IPS-15b (cell line): ENCODE measurements at regions not wholly inside any gene's neighbourhood (a gene's known extent, or its start where the extent isn't known, plus 50 kb on each side); places are given as distances from the start of the nearest gene placed in this dataset.

Source experiments
- H3K27me3 ChIP-seq: one replicate; pipeline ENCODE4 v1.6.1; 2013; ENCODE audit warnings: low read length; ENCODE audit not compliant: control insufficient read depth, insufficient read depth
- H3K36me3 ChIP-seq: one replicate; pipeline ENCODE4 v1.6.1; 2013; ENCODE audit warnings: low read length; ENCODE audit not compliant: control insufficient read depth, insufficient read depth
- H3K4me1 ChIP-seq: one replicate; pipeline ENCODE4 v1.6.1; 2013; ENCODE audit warnings: mild to moderate bottlenecking, low read length; ENCODE audit not compliant: control insufficient read depth, insufficient read depth
- H3K4me3 ChIP-seq: one replicate; pipeline ENCODE4 v1.5.1; 2013; ENCODE audit warnings: low read depth, low read length
- H3K9ac ChIP-seq: one replicate; pipeline ENCODE4 v1.6.1; 2013; ENCODE audit warnings: low read depth, mild to moderate bottlenecking, low read length
- H3K9me3 ChIP-seq: one replicate; pipeline ENCODE4 v1.6.1; 2013; ENCODE audit warnings: mild to moderate bottlenecking, low read length; ENCODE audit not compliant: control insufficient read depth, insufficient read depth

DNA sequence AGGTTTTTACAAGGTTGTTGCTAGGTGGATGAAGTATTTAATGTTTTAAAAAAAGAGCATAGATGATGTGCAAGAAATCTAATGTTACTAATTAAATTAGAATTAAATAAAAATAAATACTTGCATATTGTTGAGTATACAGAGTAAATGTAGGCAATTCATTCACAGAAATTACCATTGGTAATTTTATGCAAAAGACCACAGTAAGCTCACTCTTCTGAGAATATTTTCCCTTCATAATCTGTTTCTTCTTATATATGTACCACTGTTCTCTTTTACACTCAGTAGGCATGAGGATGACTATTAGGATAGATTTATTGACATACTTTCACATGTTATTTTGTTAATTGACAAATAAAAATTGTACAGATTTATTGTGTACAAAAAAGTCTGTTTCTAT is 681.2 kb upstream of the NECTIN3 start:
- Histone ChIP-seq H3K4me3 (no peak overlapping the region), H3K9me3 (no peaks in the 10 kb centered on the region), H3K27me3 (no peaks in the 10 kb centered on the region), H3K9ac (no peak overlapping the region), H3K36me3 (no peaks in the 10 kb centered on the region), H3K4me1 (peaks cover 10% of the 10 kb centered on the region)

GRCh38 chr3:110391042-110391441 is 680.6 kb upstream of the NECTIN3 start:
- no peak overlapping the region for H3K4me3 ChIP-seq

DNA sequence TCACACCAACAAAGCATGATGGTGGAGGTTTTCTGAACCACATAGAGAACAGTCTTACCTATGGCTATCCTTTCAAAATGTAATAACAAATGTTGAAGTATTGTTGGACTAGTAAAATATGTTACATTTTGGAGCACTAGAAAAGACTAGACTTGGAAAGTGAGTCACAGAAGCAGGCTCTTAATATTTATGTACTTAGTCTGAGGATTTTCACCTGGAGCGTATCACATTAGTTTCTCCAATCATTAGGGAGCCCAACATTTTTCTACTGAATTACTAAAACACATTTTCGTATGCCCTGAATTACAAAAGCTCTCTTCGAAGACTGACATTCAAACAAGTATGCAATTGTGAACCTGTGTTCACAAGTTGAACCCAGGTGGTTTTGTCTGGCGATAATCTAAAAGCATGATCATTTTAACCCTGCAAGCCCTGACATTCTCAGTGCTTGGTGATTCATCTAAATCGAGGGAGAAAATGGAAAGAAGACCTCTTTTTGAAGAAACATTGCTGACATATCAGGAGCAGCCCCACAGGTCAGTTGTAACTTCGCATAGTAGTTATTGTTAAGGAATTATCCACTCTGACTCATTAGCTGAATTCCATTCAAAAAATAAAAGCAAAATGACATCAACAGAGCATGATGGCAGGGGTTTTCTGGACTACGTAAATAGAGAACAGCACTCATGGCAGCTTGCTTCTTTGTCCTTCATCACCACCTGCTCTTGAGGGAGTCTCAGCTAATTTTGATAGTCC is 679.8 kb upstream of the NECTIN3 start:
- no peak overlapping the region for H3K9ac ChIP-seq
- H3K27me3 ChIP-seq = no peaks in the 10 kb centered on the region

More at GRCh38 chr3:110391042-110391441, 680.6 kb upstream of the NECTIN3 start:
- Histone ChIP-seq H3K4me1 (peaks cover 10% of the 10 kb centered on the region), H3K36me3 (no peaks in the 10 kb centered on the region), H3K9ac (no peak overlapping the region), H3K9me3 (no peaks in the 10 kb centered on the region), H3K27me3 (no peaks in the 10 kb centered on the region)

GRCh38 chr3:110393941-110394340 is 677.7 kb upstream of the NECTIN3 start:
- H3K4me1 ChIP-seq = peaks cover 10% of the 10 kb centered on the region
- no peaks in the 10 kb centered on the region for H3K9me3 ChIP-seq
- H3K27me3 ChIP-seq = no peaks in the 10 kb centered on the region
- no peaks in the 10 kb centered on the region for H3K36me3 ChIP-seq
- H3K4me3 ChIP-seq = no peak overlapping the region
- no peak overlapping the region for H3K9ac ChIP-seq

More for the DNA sequence above, 679.8 kb upstream of the NECTIN3 start:
- peaks cover 10% of the 10 kb centered on the region for H3K4me1 ChIP-seq
- no peaks in the 10 kb centered on the region for H3K9me3 ChIP-seq
- no peak overlapping the region for H3K4me3 ChIP-seq
- no peaks in the 10 kb centered on the region for H3K36me3 ChIP-seq

GRCh38 chr3:110397115-110397514 is 674.5 kb upstream of the NECTIN3 start:
- no peak overlapping the region for H3K4me3 ChIP-seq
- no peaks in the 10 kb centered on the region for H3K36me3 ChIP-seq
- H3K27me3 ChIP-seq = no peaks in the 10 kb centered on the region
- no peak overlapping the region for H3K9ac ChIP-seq
- no peaks in the 10 kb centered on the region for H3K4me1 ChIP-seq
- H3K9me3 ChIP-seq = no peaks in the 10 kb centered on the region

DNA sequence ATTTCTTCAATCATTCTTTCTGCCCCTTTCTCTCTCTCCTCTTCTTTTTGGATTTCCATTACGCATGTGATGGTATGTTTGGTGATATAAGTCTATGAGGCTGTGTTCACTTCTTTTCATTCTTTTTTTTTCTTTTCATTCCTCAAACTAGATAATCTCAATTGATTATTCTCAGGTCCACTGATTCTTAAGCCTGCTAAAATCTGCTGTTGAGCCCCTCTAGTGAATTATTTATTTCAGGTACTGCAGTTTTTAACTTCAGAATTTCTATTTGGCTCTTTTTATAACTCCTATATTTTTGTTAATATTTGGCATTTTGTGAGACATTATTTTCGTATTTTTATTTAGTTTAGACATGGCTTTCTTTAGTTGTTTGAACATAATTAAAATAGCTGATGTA is 671.3 kb upstream of the NECTIN3 start:
- no peak overlapping the region for H3K9ac ChIP-seq
- no peaks in the 10 kb centered on the region for H3K9me3 ChIP-seq
- no peaks in the 10 kb centered on the region for H3K4me1 ChIP-seq
- no peaks in the 10 kb centered on the region for H3K36me3 ChIP-seq
- H3K27me3 ChIP-seq = no peaks in the 10 kb centered on the region
- H3K4me3 ChIP-seq = no peak overlapping the region

DNA sequence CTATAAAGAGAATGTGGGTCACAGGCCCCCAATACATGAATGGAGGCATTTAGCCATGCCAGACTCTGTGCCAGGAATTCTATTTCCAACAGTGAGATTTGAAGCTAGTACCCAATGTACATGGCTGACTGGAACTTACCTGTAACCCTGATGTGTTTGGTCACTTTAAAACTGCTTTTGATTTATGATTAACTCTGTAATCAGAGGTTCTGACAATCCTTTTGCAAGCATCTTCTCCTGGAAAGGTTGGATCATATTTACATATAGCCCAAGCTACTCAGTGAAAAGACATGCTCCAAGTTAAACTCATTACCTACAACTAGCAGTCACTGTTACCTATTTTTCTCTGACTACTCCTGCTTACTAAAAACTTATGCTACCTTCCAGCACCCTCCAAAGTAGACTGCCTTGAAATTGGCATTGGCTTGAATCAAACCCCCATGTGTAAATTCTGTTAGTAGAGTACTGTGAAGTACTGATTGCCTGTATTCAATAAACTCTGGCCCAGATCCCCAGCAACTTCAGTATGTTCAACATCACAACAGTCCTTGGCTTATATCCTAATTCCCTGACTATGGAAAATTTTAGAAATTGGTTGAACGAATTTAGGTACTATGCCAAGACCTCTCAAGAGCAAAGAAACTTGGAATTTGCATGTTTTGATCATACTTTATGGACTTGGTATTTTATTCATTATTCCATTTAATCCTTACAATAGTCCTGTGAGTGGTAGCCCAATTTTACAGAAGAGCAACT is 665.6 kb upstream of the NECTIN3 start:
- Histone ChIP-seq H3K27me3 (no peaks in the 10 kb centered on the region), H3K9me3 (no peaks in the 10 kb centered on the region), H3K4me1 (no peaks in the 10 kb centered on the region), H3K9ac (no peak overlapping the region), H3K4me3 (no peak overlapping the region), H3K36me3 (no peaks in the 10 kb centered on the region)

DNA sequence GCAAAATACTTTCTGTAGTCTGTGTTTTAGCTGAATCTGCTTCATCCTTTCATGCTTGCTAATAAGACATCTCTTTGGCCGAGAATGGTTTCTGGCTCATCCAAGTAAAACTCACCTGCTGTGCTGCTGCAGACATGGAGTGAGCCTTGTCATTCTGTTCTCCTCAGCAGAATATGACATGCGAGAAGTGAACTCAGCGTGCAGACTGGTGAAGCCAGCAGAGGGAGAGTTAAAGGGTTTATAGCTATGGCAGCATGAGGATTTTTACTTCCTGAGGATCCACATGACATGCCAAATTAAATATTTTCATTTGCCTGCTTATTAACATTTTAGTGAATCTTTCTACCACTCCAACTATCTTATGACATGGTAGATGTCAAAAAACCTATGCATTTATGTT is 658.4 kb upstream of the NECTIN3 start:
- no peaks in the 10 kb centered on the region for H3K4me1 ChIP-seq
- no peak overlapping the region for H3K9ac ChIP-seq
- no peaks in the 10 kb centered on the region for H3K9me3 ChIP-seq
- no peaks in the 10 kb centered on the region for H3K36me3 ChIP-seq
- H3K4me3 ChIP-seq = no peak overlapping the region
- H3K27me3 ChIP-seq = no peaks in the 10 kb centered on the region

DNA sequence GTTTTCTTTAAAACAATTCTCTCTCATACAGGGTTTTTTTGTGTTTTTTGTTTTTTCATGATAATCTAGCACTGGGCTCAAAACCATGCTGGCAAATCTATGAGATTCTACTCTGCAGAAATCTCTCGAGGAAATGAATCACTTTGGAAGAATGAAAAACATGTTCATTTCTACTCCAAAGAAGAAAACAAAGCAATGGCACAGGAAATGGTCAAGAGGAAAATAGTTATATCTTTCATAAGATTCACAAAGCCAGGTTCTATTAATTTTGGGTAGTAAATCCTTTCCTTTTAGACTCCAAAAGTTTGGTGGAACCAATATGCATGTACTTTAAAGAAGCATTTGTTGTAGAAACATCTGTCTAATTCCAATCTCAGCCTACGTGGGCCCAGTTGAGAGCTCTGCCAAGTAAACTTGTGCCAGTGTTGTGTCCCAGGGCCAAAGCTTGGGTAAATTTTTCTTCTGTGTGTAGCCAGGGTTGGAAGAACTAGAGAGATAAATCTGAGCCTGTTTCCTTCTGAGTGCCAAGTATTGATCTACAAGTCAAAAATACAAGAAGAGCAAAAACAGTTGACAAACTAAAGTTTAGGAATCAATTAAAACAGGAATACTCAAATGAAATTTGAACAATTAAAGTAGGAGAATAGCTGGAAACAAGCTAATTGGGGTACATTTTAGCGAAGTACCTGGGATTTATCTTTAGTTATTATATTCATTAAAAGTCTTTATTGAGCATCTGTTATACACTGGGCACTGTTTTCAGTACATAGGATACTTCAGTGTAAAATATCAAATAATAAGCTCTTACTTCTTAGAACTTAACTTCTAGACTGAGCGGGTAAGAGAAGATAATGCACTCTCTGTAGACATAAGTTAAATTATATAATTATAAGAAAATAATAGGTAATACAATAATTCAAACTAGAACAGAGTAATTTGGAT is 657.5 kb upstream of the NECTIN3 start:
- Histone ChIP-seq H3K4me1 (no peaks in the 10 kb centered on the region), H3K4me3 (no peak overlapping the region), H3K9me3 (no peaks in the 10 kb centered on the region), H3K27me3 (no peaks in the 10 kb centered on the region), H3K9ac (no peak overlapping the region), H3K36me3 (no peaks in the 10 kb centered on the region)

GRCh38 chr3:110414855-110415254 is 656.8 kb upstream of the NECTIN3 start:
- Histone ChIP-seq H3K9ac (no peak overlapping the region), H3K27me3 (no peaks in the 10 kb centered on the region), H3K4me1 (no peaks in the 10 kb centered on the region), H3K4me3 (no peak overlapping the region), H3K36me3 (no peaks in the 10 kb centered on the region), H3K9me3 (no peaks in the 10 kb centered on the region)

- Histone ChIP-seq H3K9ac (no peak overlapping the region), H3K4me3 (no peak overlapping the region), H3K27me3 (no peaks in the 10 kb centered on the region), H3K9me3 (no peaks in the 10 kb centered on the region), H3K36me3 (no peaks in the 10 kb centered on the region), H3K4me1 (no peaks in the 10 kb centered on the region)
These were observed 652.5 kb upstream of the NECTIN3 start for GRCh38 chr3:110419096-110419495.
